ENCODE measurements at regions not wholly inside any gene's neighbourhood (a gene's known extent, or its start where the extent isn't known, plus 50 kb on each side); places are given as distances from the start of the nearest gene placed in this dataset.
"Not testable (repeated sequence)": the region's sequence is repeated elsewhere in the genome, so short reads cannot be mapped to it uniquely, and the experiment has no call there.

GRCh38 chrX:75609406-75609805, 86.6 kb upstream of the ZDHHC15 start:
- Histone ChIP-seq H3K79me2 (ENCODE audit: control insufficient read depth, insufficient read depth, low read length) (no peaks in the 10 kb centered on the region), H3K9me3 (ENCODE audit: control insufficient read depth, low read depth, low read length) (no peaks in the 10 kb centered on the region), H2AFZ (ENCODE audit: control insufficient read depth, low read length) (no peak overlapping the region), H3K27me3 (ENCODE audit: control insufficient read depth, extremely low read depth, insufficient read depth, low read length) (no peaks in the 10 kb centered on the region), H3K9me1 (ENCODE audit: control insufficient read depth, extremely low read depth, insufficient read depth, low read length) (no peaks in the 10 kb centered on the region), H3K4me2 (ENCODE audit: control insufficient read depth, extremely low read depth, insufficient read depth, low read depth, low read length) (no peak overlapping the region), H3K36me3 (ENCODE audit: control insufficient read depth in 2 of 2, extremely low read depth in 1 of 2, insufficient read depth in 2 of 2, low read length in 2 of 2) (no peaks in the 10 kb centered on the region), H3K9ac (ENCODE audit: control insufficient read depth, extremely low read depth, insufficient read depth, low read length) (no peak overlapping the region), H4K20me1 (ENCODE audit: control insufficient read depth, extremely low read depth, insufficient read depth, low read length) (no peaks in the 10 kb centered on the region), H3K4me1 (ENCODE audit: control insufficient read depth, extremely low read depth, insufficient read depth, low read length) (no peaks in the 10 kb centered on the region), H3K27ac (ENCODE audit: control insufficient read depth, insufficient read depth, low read length) (no peak overlapping the region), H3K4me3 (ENCODE audit: control insufficient read depth in 2 of 3, extremely low read depth in 1 of 3, insufficient read depth in 2 of 3, low read depth in 1 of 3, low read length in 3 of 3) (no peak overlapping the region)
- FAIRE-seq, result no peak
- no peak for TF ChIP-seq EZH2 (IDR thresholded peaks at IDR 0.05; ENCODE audit: low read length)
- TF ChIP-seq CTCF (optimal IDR thresholded peaks at IDR 0.05 in 1 of 3, IDR thresholded peaks at IDR 0.05 in 1 of 3, conservative IDR thresholded peaks at IDR 0.05 in 1 of 3; ENCODE audit: extremely low read depth in 1 of 3, insufficient read depth in 2 of 3, low read length in 3 of 3), result no peak
- dilution Hi-C loops (cut with MboI; ENCODE audit: extremely low pct_ligation_motif_present, low sequenced_read_pairs), result no loop called here
- no peak for DNase-seq (ENCODE audit: low read depth, low spot score)

- no peak for FAIRE-seq
- H3K27me3 ChIP-seq (ENCODE audit: control insufficient read depth, extremely low read depth, insufficient read depth, low read length), result no peaks in the 10 kb centered on the region
- TF ChIP-seq EZH2 (IDR thresholded peaks at IDR 0.05; ENCODE audit: low read length) (no peak), CTCF (optimal IDR thresholded peaks at IDR 0.05 in 1 of 3, IDR thresholded peaks at IDR 0.05 in 1 of 3, conservative IDR thresholded peaks at IDR 0.05 in 1 of 3; ENCODE audit: extremely low read depth in 1 of 3, insufficient read depth in 2 of 3, low read length in 3 of 3) (peak in 2 of 3 experiments; percentile 40 to 52)
- no peak overlapping the region for H3K4me3 ChIP-seq (ENCODE audit: control insufficient read depth in 2 of 3, extremely low read depth in 1 of 3, insufficient read depth in 2 of 3, low read depth in 1 of 3, low read length in 3 of 3)
- no peak overlapping the region for H3K9ac ChIP-seq (ENCODE audit: control insufficient read depth, extremely low read depth, insufficient read depth, low read length)
- no peak overlapping the region for H3K27ac ChIP-seq (ENCODE audit: control insufficient read depth, insufficient read depth, low read length)
- dilution Hi-C loops (cut with MboI; ENCODE audit: extremely low pct_ligation_motif_present, low sequenced_read_pairs), result no loop called here
- no peaks in the 10 kb centered on the region for H3K9me1 ChIP-seq (ENCODE audit: control insufficient read depth, extremely low read depth, insufficient read depth, low read length)
- H3K4me2 ChIP-seq (ENCODE audit: control insufficient read depth, extremely low read depth, insufficient read depth, low read depth, low read length), result no peak overlapping the region
- H4K20me1 ChIP-seq (ENCODE audit: control insufficient read depth, extremely low read depth, insufficient read depth, low read length), result no peaks in the 10 kb centered on the region
- no peaks in the 10 kb centered on the region for H3K36me3 ChIP-seq (ENCODE audit: control insufficient read depth in 2 of 2, extremely low read depth in 1 of 2, insufficient read depth in 2 of 2, low read length in 2 of 2)
- no peaks in the 10 kb centered on the region for H3K79me2 ChIP-seq (ENCODE audit: control insufficient read depth, insufficient read depth, low read length)
- H3K4me1 ChIP-seq (ENCODE audit: control insufficient read depth, extremely low read depth, insufficient read depth, low read length), result no peaks in the 10 kb centered on the region
- H3K9me3 ChIP-seq (ENCODE audit: control insufficient read depth, low read depth, low read length), result no peaks in the 10 kb centered on the region
- no peak overlapping the region for H2AFZ ChIP-seq (ENCODE audit: control insufficient read depth, low read length)
- DNase-seq (ENCODE audit: low read depth, low spot score), result no peak
Observed at GRCh38 chrX:75603833-75604232, 81.0 kb upstream of the ZDHHC15 start.

- FAIRE-seq; dilution Hi-C loops (cut with MboI; ENCODE audit: extremely low pct_ligation_motif_present, low sequenced_read_pairs); H3K4me1 ChIP-seq (ENCODE audit: control insufficient read depth, extremely low read depth, insufficient read depth, low read length); H2AFZ ChIP-seq (ENCODE audit: control insufficient read depth, low read length); H3K4me3 ChIP-seq (ENCODE audit: control insufficient read depth in 2 of 3, extremely low read depth in 1 of 3, insufficient read depth in 2 of 3, low read depth in 1 of 3, low read length in 3 of 3); H3K9me1 ChIP-seq (ENCODE audit: control insufficient read depth, extremely low read depth, insufficient read depth, low read length); H3K9ac ChIP-seq (ENCODE audit: control insufficient read depth, extremely low read depth, insufficient read depth, low read length); H3K27ac ChIP-seq (ENCODE audit: control insufficient read depth, insufficient read depth, low read length); H3K9me3 ChIP-seq (ENCODE audit: control insufficient read depth, low read depth, low read length); DNase-seq (ENCODE audit: low read depth, low spot score); H4K20me1 ChIP-seq (ENCODE audit: control insufficient read depth, extremely low read depth, insufficient read depth, low read length); H3K27me3 ChIP-seq (ENCODE audit: control insufficient read depth, extremely low read depth, insufficient read depth, low read length); H3K4me2 ChIP-seq (ENCODE audit: control insufficient read depth, extremely low read depth, insufficient read depth, low read depth, low read length); H3K79me2 ChIP-seq (ENCODE audit: control insufficient read depth, insufficient read depth, low read length); H3K36me3 ChIP-seq (ENCODE audit: control insufficient read depth in 2 of 2, extremely low read depth in 1 of 2, insufficient read depth in 2 of 2, low read length in 2 of 2): not testable (repeated sequence)
Observed at GRCh38 chrX:75602022-75602421, 79.2 kb upstream of the ZDHHC15 start.

Measured in keratinocyte (primary cell).